Ishikawa (cell line): ENCODE measurements at regions not wholly inside any gene's neighbourhood (a gene's known extent, or its start where the extent isn't known, plus 50 kb on each side); places are given as distances from the start of the nearest gene placed in this dataset.

Source experiments
- CEBPB ChIP-seq: IDR thresholded peaks from 2 replicates; pipeline ENCODE4 v1.6.1; 2012
- EGR1 ChIP-seq: IDR thresholded peaks from 2 replicates; pipeline ENCODE4 v1.6.1; 2012
- EP300 ChIP-seq: IDR thresholded peaks from 2 replicates; pipeline ENCODE4 v1.6.1; 2012; ENCODE audit warnings: borderline replicate concordance
- RAD21 ChIP-seq: IDR thresholded peaks from 2 replicates; pipeline ENCODE4 v1.6.1; 2012; ENCODE audit warnings: low read depth
- YY1 ChIP-seq: IDR thresholded peaks from 2 replicates; pipeline ENCODE4 v1.6.1; 2012; ENCODE audit warnings: low read depth
- TF ChIP-seq, protein P1 (sequence below): IDR thresholded peaks from 2 replicates; pipeline ENCODE4 v1.6.1; 2012

DNA sequence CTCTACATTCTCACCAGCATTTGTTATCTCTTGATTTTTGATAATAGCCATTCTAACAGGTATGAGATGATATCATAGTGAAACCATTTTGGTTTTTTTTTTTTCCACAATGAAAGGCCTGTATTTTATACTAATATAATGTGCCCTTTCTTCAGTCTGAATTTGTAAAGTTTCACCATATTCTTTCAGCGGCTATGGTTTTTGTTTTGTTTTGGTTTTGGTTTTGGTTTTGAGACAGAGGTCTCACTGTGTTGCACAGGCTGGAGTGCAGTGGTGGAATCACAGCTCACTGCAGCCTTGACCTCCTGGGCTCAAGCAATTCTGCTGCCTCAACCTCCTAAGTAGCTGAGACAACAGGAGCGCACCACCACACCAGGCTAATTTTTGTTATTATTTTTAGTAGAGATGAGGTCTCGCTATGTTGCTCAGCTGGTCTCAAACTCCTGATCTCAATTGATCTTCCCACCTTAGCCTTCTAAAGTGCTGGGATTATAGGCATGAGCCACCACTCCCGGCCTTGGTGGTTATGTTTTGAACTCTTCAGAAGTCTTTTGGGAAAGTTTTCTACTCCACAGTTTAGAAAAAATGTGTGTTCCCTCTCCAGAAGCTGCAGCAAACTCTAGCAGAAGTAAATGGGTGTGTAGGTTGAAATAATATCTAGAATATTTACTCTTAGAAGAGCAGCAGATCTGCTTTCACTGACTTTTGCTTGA is 110.2 kb upstream of the UMPS start:
- TF ChIP-seq, protein P1, sequence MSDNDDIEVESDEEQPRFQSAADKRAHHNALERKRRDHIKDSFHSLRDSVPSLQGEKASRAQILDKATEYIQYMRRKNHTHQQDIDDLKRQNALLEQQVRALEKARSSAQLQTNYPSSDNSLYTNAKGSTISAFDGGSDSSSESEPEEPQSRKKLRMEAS: no peak
- TF ChIP-seq EP300: no peak
- TF ChIP-seq RAD21: no peak
- no peak for TF ChIP-seq YY1
- TF ChIP-seq EGR1: no peak
- no peak for TF ChIP-seq CEBPB
